ENCODE measurements at regions not wholly inside any gene's neighbourhood (a gene's known extent, or its start where the extent isn't known, plus 50 kb on each side); places are given as distances from the start of the nearest gene placed in this dataset.

DNA sequence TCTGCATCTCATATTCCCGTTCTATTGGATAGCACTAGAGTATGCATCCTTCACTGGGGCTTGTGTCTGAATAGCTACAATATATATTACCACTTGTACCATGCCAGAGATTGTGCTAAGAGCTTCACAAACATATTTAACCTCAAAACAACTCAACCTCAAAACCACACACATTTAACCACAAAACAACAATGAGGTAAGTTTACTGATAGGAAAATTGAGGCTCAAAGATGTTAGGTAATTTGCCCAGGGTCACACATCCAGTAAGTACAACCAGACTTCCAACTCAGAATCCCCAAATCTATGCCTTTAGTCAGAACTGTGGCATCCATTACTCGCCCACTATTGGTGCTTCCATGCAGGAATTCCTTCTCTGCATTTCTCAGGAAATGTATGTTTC is 220.0 kb downstream of the FAM43A start:
- no peaks in the 10 kb centered on the region for H3K79me2 ChIP-seq (ENCODE audit: low read depth)
- Mint-ChIP-seq H3K9me3 (peaks cover 16% of the 10 kb centered on the region), H3K4me3 (no peak overlapping the region), H3K27me3 (ENCODE audit: insufficient read depth, low read depth) (peaks cover 3% of the 10 kb centered on the region), H3K4me1 (no peaks in the 10 kb centered on the region), H3K27ac (no peak overlapping the region), H3K36me3 (peaks cover 2% of the 10 kb centered on the region)
- no peaks in the 10 kb centered on the region for H3K27me3 ChIP-seq
- H3K9ac ChIP-seq = no peak overlapping the region
- H3K9me3 ChIP-seq (ENCODE audit: low read depth) = peaks cover 15% of the 10 kb centered on the region
- DNase-seq (ENCODE audit: low spot score) = no peak
- no peaks in the 10 kb centered on the region for H3K36me3 ChIP-seq
- no peak overlapping the region for H3K4me3 ChIP-seq
- no peaks in the 10 kb centered on the region for H4K20me1 ChIP-seq (ENCODE audit: low read depth)
- no peak for TF ChIP-seq EZH2 (IDR thresholded peaks at IDR 0.05)
- TF ChIP-seq CTCF (IDR thresholded peaks at IDR 0.05) = no peak
- TF ChIP-seq EZH2phosphoT487 (IDR thresholded peaks at IDR 0.05) = no peak
- H3F3A ChIP-seq (ENCODE audit: low read depth) = no peaks in the 10 kb centered on the region
- H3K27ac ChIP-seq = no peak overlapping the region
- H3K4me1 ChIP-seq = no peaks in the 10 kb centered on the region
- H2AFZ ChIP-seq (replicated peaks) = no peak overlapping the region
- H3K4me2 ChIP-seq = no peak overlapping the region

GRCh38 chr3:194906229-194906629 is 220.5 kb downstream of the FAM43A start:
- peaks cover 13% of the 10 kb centered on the region for H3K9me3 Mint-ChIP-seq
- Histone ChIP-seq H3K4me1 (no peaks in the 10 kb centered on the region), H2AFZ (replicated peaks) (no peak overlapping the region), H3K79me2 (ENCODE audit: low read depth) (no peaks in the 10 kb centered on the region), H4K20me1 (ENCODE audit: low read depth) (no peaks in the 10 kb centered on the region), H3K27ac (no peak overlapping the region), H3K36me3 (no peaks in the 10 kb centered on the region), H3F3A (ENCODE audit: low read depth) (no peaks in the 10 kb centered on the region), H3K27me3 (no peaks in the 10 kb centered on the region), H3K4me2 (no peak overlapping the region), H3K9me3 (ENCODE audit: low read depth) (peaks cover 15% of the 10 kb centered on the region), H3K4me3 (no peak overlapping the region), H3K9ac (no peak overlapping the region)
- H3K4me3 Mint-ChIP-seq = no peak overlapping the region
- DNase-seq (ENCODE audit: low spot score) = no peak
- no peak overlapping the region for H3K27ac Mint-ChIP-seq
- peaks cover 2% of the 10 kb centered on the region for H3K36me3 Mint-ChIP-seq
- TF ChIP-seq CTCF (IDR thresholded peaks at IDR 0.05) (no peak), EZH2 (IDR thresholded peaks at IDR 0.05) (no peak), EZH2phosphoT487 (IDR thresholded peaks at IDR 0.05) (no peak)
- no peaks in the 10 kb centered on the region for H3K4me1 Mint-ChIP-seq
- peaks cover 3% of the 10 kb centered on the region for H3K27me3 Mint-ChIP-seq (ENCODE audit: insufficient read depth, low read depth)

GRCh38 chr3:194906970-194907629 is 221.4 kb downstream of the FAM43A start:
- no peak overlapping the region for H3K27ac Mint-ChIP-seq
- no peaks in the 10 kb centered on the region for H3K4me1 Mint-ChIP-seq
- Histone ChIP-seq H3K36me3 (no peaks in the 10 kb centered on the region), H3K4me1 (no peaks in the 10 kb centered on the region), H2AFZ (replicated peaks) (no peak overlapping the region), H4K20me1 (ENCODE audit: low read depth) (no peaks in the 10 kb centered on the region), H3K27me3 (no peaks in the 10 kb centered on the region), H3K4me3 (no peak overlapping the region), H3K27ac (no peak overlapping the region), H3F3A (ENCODE audit: low read depth) (no peaks in the 10 kb centered on the region), H3K9me3 (ENCODE audit: low read depth) (peaks cover 15% of the 10 kb centered on the region), H3K9ac (no peak overlapping the region), H3K79me2 (ENCODE audit: low read depth) (no peaks in the 10 kb centered on the region), H3K4me2 (no peak overlapping the region)
- no peak for TF ChIP-seq EZH2 (IDR thresholded peaks at IDR 0.05)
- no peak for TF ChIP-seq EZH2phosphoT487 (IDR thresholded peaks at IDR 0.05)
- no peak for TF ChIP-seq CTCF (IDR thresholded peaks at IDR 0.05)
- DNase-seq (ENCODE audit: low spot score) = no peak
- H3K4me3 Mint-ChIP-seq = no peak overlapping the region
- H3K27me3 Mint-ChIP-seq (ENCODE audit: insufficient read depth, low read depth) = peaks cover 3% of the 10 kb centered on the region
- H3K9me3 Mint-ChIP-seq = peaks cover 12% of the 10 kb centered on the region
- peaks cover 2% of the 10 kb centered on the region for H3K36me3 Mint-ChIP-seq
